ENCODE measurements at regions not wholly inside any gene's neighbourhood (a gene's known extent, or its start where the extent isn't known, plus 50 kb on each side); places are given as distances from the start of the nearest gene placed in this dataset.

DNA sequence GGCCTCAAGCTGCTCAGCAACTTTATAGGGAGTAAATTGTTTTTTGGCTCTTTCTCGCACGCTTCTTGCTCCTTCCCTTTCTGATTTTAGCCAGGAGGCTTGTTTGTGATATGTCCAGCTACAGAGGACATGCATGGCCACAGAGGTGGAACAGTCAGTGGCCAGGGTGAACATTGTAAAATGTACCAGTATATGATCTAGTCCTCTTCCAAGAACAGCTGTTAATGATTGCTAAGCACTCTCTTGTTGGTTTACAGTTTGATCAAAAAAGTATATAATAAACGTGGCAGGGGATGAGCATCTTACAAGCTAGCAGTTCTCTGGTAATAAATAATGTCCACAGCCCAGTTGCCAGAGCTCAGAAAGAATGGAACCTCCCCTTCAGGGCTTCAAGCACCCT is 461.7 kb upstream of the DYNLRB2 start:
- no peaks in the 10 kb centered on the region for H3K4me1 Mint-ChIP-seq (ENCODE audit: low read depth)
- H3K4me3 Mint-ChIP-seq (ENCODE audit: low read depth), result no peak overlapping the region
- intact Hi-C loops (cut with micrococcal nuclease), result no loop called here
- no peak overlapping the region for H3K27ac Mint-ChIP-seq
- H3K9me3 Mint-ChIP-seq, result no peaks in the 10 kb centered on the region
- H3K27me3 Mint-ChIP-seq (ENCODE audit: low read depth), result peaks cover 8% of the 10 kb centered on the region
- no peaks in the 10 kb centered on the region for H3K36me3 Mint-ChIP-seq (ENCODE audit: low read depth)
- DNase-seq (ENCODE audit: low spot score), result no peak

DNA sequence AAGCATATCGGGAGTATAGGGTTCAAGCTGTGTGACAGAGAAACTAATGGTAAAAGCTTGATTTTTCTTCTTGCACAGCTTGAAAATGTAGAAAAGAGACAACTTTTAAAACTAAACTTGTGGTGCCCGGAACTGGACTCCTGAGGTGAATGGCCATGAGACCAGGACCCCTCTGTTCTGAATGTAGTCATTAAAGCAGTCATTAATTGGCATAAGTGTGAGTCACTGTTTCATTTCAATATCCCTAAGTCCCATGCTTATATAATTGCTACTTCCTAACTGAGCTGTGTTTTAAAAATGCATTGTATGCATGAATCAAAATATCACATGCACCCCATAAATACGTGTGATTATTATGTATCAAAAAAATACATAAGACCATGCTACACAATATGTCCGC is 463.1 kb upstream of the DYNLRB2 start:
- H3K27ac Mint-ChIP-seq, result no peak overlapping the region
- intact Hi-C loops (cut with micrococcal nuclease), result no loop called here
- H3K4me3 Mint-ChIP-seq (ENCODE audit: low read depth), result no peak overlapping the region
- peaks cover 8% of the 10 kb centered on the region for H3K27me3 Mint-ChIP-seq (ENCODE audit: low read depth)
- H3K9me3 Mint-ChIP-seq, result no peaks in the 10 kb centered on the region
- H3K4me1 Mint-ChIP-seq (ENCODE audit: low read depth), result no peaks in the 10 kb centered on the region
- H3K36me3 Mint-ChIP-seq (ENCODE audit: low read depth), result no peaks in the 10 kb centered on the region
- no peak for DNase-seq (ENCODE audit: low spot score)

DNA sequence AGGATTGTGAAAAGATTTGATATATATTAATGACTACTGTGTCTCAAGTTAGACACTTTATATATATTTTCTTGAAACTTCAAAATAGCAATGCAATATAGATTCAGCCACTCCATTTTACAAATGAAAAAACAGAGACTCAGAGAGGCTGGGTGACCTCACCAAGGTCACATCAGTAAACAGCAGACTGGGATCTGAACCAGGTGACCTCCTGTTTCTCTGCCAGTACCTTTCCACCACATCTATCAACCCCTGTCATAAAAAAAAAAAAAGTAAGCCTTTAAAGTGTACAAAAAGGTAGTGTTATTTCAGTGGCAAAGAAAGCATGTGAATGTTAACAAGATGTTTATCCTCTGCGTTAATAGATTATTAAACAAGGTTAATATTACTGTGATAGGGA is 466.5 kb upstream of the DYNLRB2 start:
- no peaks in the 10 kb centered on the region for H3K4me1 Mint-ChIP-seq (ENCODE audit: low read depth)
- peaks cover 7% of the 10 kb centered on the region for H3K27me3 Mint-ChIP-seq (ENCODE audit: low read depth)
- intact Hi-C loops (cut with micrococcal nuclease), result no loop called here
- DNase-seq (ENCODE audit: low spot score), result no peak
- H3K9me3 Mint-ChIP-seq, result no peaks in the 10 kb centered on the region
- no peak overlapping the region for H3K27ac Mint-ChIP-seq
- no peaks in the 10 kb centered on the region for H3K36me3 Mint-ChIP-seq (ENCODE audit: low read depth)
- H3K4me3 Mint-ChIP-seq (ENCODE audit: low read depth), result no peak overlapping the region

DNA sequence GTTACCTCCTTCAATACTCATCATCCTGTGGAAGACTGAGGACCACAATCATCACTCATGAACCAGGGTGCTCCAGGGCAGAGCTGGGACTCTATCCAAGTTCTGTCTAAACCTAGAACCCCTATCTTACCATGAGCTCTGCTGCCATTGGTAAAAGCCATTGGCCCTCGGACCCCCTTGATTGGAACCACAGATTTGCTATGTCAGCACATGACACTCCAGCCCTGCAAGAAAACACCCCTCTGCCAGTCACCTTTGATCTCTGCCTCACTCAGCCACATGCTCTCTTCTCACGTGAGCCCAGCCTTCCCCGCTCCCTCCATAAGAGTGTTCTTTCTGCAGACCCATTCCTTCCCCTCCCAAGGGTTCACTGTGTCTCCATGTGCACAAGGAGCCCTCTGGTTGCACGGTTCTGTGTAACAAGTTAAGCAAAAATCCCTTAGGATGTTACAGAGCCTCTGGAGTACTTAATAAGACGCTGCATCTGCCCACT is 468.8 kb upstream of the DYNLRB2 start:
- intact Hi-C loops (cut with micrococcal nuclease), result no loop called here
- Mint-ChIP-seq H3K4me1 (ENCODE audit: low read depth) (no peaks in the 10 kb centered on the region), H3K36me3 (ENCODE audit: low read depth) (no peaks in the 10 kb centered on the region), H3K4me3 (ENCODE audit: low read depth) (no peak overlapping the region), H3K9me3 (no peaks in the 10 kb centered on the region), H3K27me3 (ENCODE audit: low read depth) (peaks cover 3% of the 10 kb centered on the region), H3K27ac (no peak overlapping the region)
- no peak for DNase-seq (ENCODE audit: low spot score)

DNA sequence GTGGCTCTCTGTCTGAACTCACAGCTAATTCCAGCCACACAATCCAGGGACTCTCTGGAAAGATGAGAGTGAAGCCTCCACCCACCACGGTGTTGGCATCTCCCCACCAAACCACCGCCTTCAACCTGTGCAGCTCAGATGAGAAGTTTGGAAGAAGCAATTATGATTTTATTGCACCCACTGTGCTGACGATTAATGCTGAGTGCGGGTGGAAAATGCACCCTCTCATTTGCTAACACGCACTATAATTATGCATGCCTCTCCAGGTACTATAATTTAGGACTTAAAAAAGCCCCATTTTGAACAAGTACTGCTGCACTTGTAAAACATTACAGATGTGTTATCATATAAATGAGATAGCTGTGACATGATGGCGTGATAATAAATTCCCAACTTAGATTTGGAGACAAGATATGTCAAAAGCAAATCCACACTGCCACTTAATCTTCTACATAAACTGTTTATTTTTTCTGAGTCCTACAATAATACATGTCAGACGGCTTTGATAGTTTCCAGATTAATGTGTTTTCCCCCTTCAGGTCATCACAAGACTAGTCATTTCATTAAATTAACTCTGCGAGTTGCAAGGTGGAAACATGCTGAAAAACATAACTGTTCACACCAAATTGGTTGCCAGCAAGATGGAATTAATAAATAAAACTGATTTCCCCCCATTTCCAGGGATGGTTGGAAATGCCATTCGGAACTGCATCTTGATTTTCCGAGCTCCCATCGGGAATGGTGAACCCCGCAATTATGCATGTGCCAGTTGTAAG is 466.5 kb upstream of the MAF start:
- no peak overlapping the region for H3K4me3 Mint-ChIP-seq (ENCODE audit: low read depth)
- no peaks in the 10 kb centered on the region for H3K27me3 Mint-ChIP-seq (ENCODE audit: low read depth)
- intact Hi-C loops (cut with micrococcal nuclease), result no loop called here
- no peaks in the 10 kb centered on the region for H3K4me1 Mint-ChIP-seq (ENCODE audit: low read depth)
- H3K27ac Mint-ChIP-seq, result no peak overlapping the region
- no peaks in the 10 kb centered on the region for H3K36me3 Mint-ChIP-seq (ENCODE audit: low read depth)
- no peak for DNase-seq (ENCODE audit: low spot score)
- no peaks in the 10 kb centered on the region for H3K9me3 Mint-ChIP-seq

DNA sequence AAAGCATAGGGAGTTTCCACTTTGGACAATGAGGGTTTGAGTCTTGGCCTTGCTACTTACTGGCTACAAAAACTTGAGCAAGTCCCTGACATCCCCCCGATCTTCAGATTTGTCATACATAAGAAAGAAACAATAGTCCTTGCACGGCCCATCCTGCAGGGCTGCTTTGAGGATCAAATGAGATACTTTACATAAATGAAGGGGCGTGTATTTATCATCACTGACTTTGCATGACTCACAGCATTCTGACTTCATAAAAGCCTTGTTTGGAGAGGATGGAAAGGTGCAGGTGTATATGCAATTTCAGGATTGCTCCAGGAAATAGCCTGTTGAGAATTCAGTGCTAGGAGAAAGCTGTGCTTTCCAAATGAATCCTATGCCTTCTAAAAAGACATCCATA is 465.0 kb upstream of the MAF start:
- H3K4me3 Mint-ChIP-seq (ENCODE audit: low read depth), result no peak overlapping the region
- intact Hi-C loops (cut with micrococcal nuclease), result no loop called here

DNA sequence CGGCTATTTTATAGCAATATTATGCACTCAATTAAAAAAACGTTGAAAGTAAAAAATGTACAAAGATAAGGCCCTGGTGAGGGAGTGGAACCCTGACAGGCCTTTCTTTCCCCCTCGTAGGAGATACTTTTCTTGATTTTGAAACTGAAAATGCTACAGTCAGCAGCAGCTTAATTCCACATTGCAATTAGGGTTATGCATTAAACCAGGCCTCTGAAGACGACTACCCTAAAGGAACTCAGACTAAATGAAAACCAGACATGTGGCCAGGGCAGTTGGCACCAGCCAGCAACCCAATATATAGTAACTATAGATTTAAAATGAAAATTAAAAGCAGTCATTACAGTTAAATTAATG is 463.2 kb upstream of the MAF start:
- no peak overlapping the region for H3K4me3 Mint-ChIP-seq (ENCODE audit: low read depth)
- intact Hi-C loops (cut with micrococcal nuclease), result no loop called here

More for the DNA sequence above, 465.0 kb upstream of the MAF start:
- no peaks in the 10 kb centered on the region for H3K27me3 Mint-ChIP-seq (ENCODE audit: low read depth)
- H3K4me1 Mint-ChIP-seq (ENCODE audit: low read depth), result no peaks in the 10 kb centered on the region
- no peaks in the 10 kb centered on the region for H3K36me3 Mint-ChIP-seq (ENCODE audit: low read depth)
- DNase-seq (ENCODE audit: low spot score), result no peak
- H3K9me3 Mint-ChIP-seq, result no peaks in the 10 kb centered on the region
- no peak overlapping the region for H3K27ac Mint-ChIP-seq

DNA sequence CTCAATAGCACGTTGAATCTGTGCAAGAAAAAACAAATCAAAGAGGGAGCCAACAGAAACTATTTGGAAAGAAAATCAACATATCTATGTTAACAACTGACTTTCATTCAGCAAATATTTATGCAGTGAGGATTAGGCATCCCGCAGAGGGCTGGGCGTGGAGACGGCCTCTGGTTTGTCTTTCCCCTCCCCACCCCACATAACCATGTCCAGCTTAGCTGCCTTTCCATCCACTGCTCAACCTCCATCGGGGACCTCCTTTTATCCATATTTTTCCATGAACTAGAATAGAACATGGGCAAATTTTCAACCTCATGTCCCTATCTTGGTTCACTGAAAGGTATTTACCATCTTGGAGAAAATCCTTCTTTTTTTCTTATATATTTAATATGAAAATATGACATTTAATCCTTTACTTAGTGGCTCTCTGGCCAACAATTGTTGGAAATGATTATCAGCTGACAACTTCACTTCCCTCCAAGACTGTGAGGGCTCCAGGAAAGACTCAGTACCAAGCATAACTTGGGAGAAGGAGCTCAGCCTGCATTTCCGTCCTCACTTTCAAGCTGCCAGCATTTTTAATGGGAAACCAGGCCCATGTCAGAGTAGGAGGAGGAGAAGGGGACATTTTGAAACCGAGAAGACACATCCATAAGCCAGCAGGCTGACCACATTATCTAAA is 462.6 kb upstream of the MAF start:
- no peaks in the 10 kb centered on the region for H3K4me1 Mint-ChIP-seq (ENCODE audit: low read depth)
- intact Hi-C loops (cut with micrococcal nuclease), result no loop called here
- DNase-seq (ENCODE audit: low spot score), result no peak
- H3K27ac Mint-ChIP-seq, result no peak overlapping the region
- H3K36me3 Mint-ChIP-seq (ENCODE audit: low read depth), result no peaks in the 10 kb centered on the region
- no peaks in the 10 kb centered on the region for H3K27me3 Mint-ChIP-seq (ENCODE audit: low read depth)
- no peaks in the 10 kb centered on the region for H3K9me3 Mint-ChIP-seq
- no peak overlapping the region for H3K4me3 Mint-ChIP-seq (ENCODE audit: low read depth)

More for the DNA sequence above, 463.2 kb upstream of the MAF start:
- H3K4me1 Mint-ChIP-seq (ENCODE audit: low read depth), result no peaks in the 10 kb centered on the region
- DNase-seq (ENCODE audit: low spot score), result no peak
- no peaks in the 10 kb centered on the region for H3K27me3 Mint-ChIP-seq (ENCODE audit: low read depth)
- H3K36me3 Mint-ChIP-seq (ENCODE audit: low read depth), result no peaks in the 10 kb centered on the region
- no peak overlapping the region for H3K27ac Mint-ChIP-seq
- no peaks in the 10 kb centered on the region for H3K9me3 Mint-ChIP-seq

DNA sequence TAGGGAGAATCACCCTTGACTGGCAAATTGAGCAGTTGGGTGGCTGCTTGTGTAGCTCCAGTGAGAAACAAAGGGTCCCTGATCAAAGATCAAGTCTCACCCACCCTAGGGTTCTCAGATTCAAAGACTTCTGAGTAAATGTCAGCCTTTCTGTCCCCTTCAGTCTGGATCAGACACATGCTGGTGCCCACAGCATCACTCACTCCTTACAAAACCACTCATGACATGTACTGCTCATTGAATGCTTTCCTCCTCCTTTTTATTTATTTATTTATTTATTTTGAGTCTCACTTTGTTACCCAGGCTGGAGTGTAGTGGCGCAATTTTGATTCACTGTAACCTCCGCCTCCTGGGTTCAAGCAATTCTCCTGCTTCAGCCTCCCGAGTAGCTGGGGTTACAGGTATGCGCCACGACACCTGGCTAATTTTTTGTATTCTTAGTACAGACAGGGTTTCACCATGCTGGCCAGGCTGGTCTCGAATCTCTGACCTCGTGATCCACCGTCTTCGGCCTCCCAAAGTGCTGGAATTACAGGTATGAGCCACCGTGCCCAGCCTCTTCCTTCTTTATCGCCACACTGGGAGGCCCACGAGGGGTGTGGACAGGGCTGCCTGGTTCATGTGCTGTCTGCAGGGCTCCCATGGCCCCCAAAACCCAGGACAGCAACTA is 462.0 kb upstream of the MAF start:
- Mint-ChIP-seq H3K27me3 (ENCODE audit: low read depth) (no peaks in the 10 kb centered on the region), H3K27ac (no peak overlapping the region), H3K4me1 (ENCODE audit: low read depth) (no peaks in the 10 kb centered on the region), H3K36me3 (ENCODE audit: low read depth) (no peaks in the 10 kb centered on the region), H3K9me3 (no peaks in the 10 kb centered on the region), H3K4me3 (ENCODE audit: low read depth) (no peak overlapping the region)
- intact Hi-C loops (cut with micrococcal nuclease), result no loop called here
- no peak for DNase-seq (ENCODE audit: low spot score)

DNA sequence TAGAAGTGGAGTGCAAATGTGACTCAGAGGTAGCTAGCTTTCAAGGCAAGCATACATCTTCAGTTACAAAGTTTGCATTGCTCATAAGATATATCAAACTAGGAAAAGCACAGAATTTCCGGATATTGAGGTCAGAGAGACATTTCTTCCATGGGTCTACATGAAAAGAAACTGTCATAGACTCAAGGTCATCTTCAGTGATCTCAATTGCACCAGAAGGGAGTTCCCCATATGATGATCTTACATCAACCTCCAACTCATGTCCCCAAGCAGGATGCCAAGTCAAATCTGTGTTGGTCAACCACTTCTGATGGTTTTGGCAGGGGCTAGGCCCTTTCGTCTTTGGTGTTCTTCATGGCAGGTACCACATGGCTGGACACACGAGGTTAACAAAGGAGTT is 459.9 kb upstream of the MAF start:
- no peak overlapping the region for H3K4me3 Mint-ChIP-seq (ENCODE audit: low read depth)
- no peaks in the 10 kb centered on the region for H3K9me3 Mint-ChIP-seq
- H3K27ac Mint-ChIP-seq, result no peak overlapping the region
- H3K4me1 Mint-ChIP-seq (ENCODE audit: low read depth), result no peaks in the 10 kb centered on the region
- intact Hi-C loops (cut with micrococcal nuclease), result no loop called here
- no peaks in the 10 kb centered on the region for H3K36me3 Mint-ChIP-seq (ENCODE audit: low read depth)
- no peak for DNase-seq (ENCODE audit: low spot score)
- H3K27me3 Mint-ChIP-seq (ENCODE audit: low read depth), result no peaks in the 10 kb centered on the region

DNA sequence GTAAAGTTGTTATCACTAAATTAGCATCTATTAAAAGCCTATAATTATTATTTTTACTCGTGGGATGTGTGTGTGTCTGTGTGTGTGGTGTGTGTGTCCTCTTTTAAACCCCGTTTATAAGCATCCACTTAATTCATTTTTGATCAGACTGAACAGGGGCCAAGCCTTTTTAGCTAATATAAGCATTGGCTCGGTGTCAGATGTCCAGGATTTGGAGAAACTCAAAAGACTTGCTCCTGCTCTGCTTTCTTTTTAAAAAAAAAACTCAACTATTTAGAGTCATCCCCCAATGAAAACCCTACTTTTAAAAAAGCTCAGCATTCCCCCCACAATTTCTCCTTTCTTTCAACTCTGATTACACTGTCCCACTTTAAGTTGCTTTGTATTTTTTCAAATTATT is 459.3 kb upstream of the MAF start:
- Mint-ChIP-seq H3K36me3 (ENCODE audit: low read depth) (no peaks in the 10 kb centered on the region), H3K9me3 (no peaks in the 10 kb centered on the region), H3K27ac (no peak overlapping the region), H3K27me3 (ENCODE audit: low read depth) (no peaks in the 10 kb centered on the region), H3K4me3 (ENCODE audit: low read depth) (no peak overlapping the region), H3K4me1 (ENCODE audit: low read depth) (no peaks in the 10 kb centered on the region)
- intact Hi-C loops (cut with micrococcal nuclease), result no loop called here
- DNase-seq (ENCODE audit: low spot score), result no peak

DNA sequence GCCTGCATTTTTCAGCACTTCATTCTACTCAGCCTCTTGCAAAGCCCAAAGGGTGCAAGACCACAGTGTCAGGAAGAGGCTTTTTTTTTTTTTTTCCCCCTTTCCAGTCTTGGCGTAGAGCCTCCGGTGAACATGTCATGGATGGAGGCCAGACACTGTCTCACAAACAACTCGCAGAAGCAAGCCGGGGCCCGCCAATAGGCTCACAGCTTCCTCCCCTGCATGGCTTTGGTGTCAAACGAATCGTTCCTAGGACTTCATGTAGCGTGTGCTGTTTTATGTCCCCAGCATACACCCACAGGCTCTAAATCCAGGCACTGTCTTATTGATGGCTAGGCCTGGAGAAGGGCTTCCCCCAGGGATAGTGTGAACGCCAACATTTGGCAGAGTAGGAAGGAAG is 457.7 kb upstream of the MAF start:
- Mint-ChIP-seq H3K27ac (no peak overlapping the region), H3K9me3 (no peaks in the 10 kb centered on the region), H3K4me1 (ENCODE audit: low read depth) (no peaks in the 10 kb centered on the region), H3K36me3 (ENCODE audit: low read depth) (no peaks in the 10 kb centered on the region), H3K27me3 (ENCODE audit: low read depth) (no peaks in the 10 kb centered on the region), H3K4me3 (ENCODE audit: low read depth) (no peak overlapping the region)
- intact Hi-C loops (cut with micrococcal nuclease), result no loop called here
- DNase-seq (ENCODE audit: low spot score), result no peak

DNA sequence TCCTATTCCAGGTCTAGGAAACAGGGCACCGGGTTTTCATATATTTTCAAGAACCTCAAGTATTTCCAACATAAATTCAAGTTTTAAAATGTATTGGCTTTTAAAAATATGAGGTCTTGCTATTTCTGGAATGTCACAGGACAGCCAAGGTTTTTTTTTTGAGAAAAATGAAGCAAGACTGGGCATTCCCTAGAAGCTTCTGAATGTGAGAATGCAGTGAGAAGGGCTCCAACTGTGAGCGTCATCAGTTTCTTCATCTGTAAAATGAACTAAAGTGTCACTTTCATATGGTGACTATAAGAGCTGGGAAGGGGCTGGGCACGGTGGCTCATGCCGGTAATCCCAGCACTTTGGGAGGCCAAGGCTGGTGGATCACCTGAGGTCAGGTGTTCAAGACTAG is 455.8 kb upstream of the MAF start:
- Mint-ChIP-seq H3K27me3 (ENCODE audit: low read depth) (no peaks in the 10 kb centered on the region), H3K9me3 (no peaks in the 10 kb centered on the region), H3K4me1 (ENCODE audit: low read depth) (no peaks in the 10 kb centered on the region), H3K36me3 (ENCODE audit: low read depth) (no peaks in the 10 kb centered on the region), H3K4me3 (ENCODE audit: low read depth) (no peak overlapping the region), H3K27ac (no peak overlapping the region)
- intact Hi-C loops (cut with micrococcal nuclease), result no loop called here
- no peak for DNase-seq (ENCODE audit: low spot score)

All from activated T-helper 2 cell treated with anti-CD3 and anti-CD28 coated beads, Interferon-gamma antibody, Interleukin-2, Interleukin-4, amounts not matched to agents 10 μg/mL and 5 μg/mL and 100 μg/mL, durations not matched to agents 14 hours and 24 hours and 36 hours (primary cell).